GM12878 (cell line): ENCODE measurements at regions not wholly inside any gene's neighbourhood (a gene's known extent, or its start where the extent isn't known, plus 50 kb on each side); places are given as distances from the start of the nearest gene placed in this dataset.

Source experiments
- ATAC-seq: fragments of 200-7000 bp; cut with Tn5 transposase; 3 replicates; pipeline ENCODE4 v1.9.1; 2020; ENCODE audit warnings: mild to moderate bottlenecking, moderate library complexity
- BruUV-seq: library from RNA; stranded (reverse); fragments of 400-500 nt; replicated peaks from 2 replicates; lab custom pipeline; 2021; lab: Mats Ljungman, UMichigan
- CTCF ChIA-PET: fragments of 300-600 bp; sonication (Branson Sonifier 250); formaldehyde crosslinking; extraction: SDS; loops from one replicate; lab custom pipeline; 2021; ENCODE audit warnings: inconsistent platforms; lab: Yijun Ruan, JAX
- POLR2A ChIA-PET: fragments of 350-600 bp; formaldehyde crosslinking; extraction: SDS; loops from one replicate; lab custom pipeline; 2021; ENCODE audit warnings: inconsistent platforms; lab: Charles Lee
- RAD21 ChIA-PET: fragments of 300-600 bp; sonication (Branson Sonifier 250); formaldehyde crosslinking; loops from one replicate; lab custom pipeline; 2023; ENCODE audit warnings: antibody characterized with exemption; ENCODE audit not compliant: unreplicated experiment; lab: Charles Lee
- SMC1A ChIA-PET: fragments of 300-600 bp; sonication (Branson Sonifier 250); formaldehyde crosslinking; loops from one replicate; lab custom pipeline; 2023; ENCODE audit not compliant: unreplicated experiment, uncharacterized antibody; lab: Charles Lee
- DNase-seq: peaks from one replicate; pipeline ENCODE4 v3.0.0-alpha.2; 2011; ENCODE audit warnings: low read depth, low spot score
- FAIRE-seq: peaks from 3 replicates; lab custom pipeline; 2011; peaks lifted over from hg19 to GRCh38; lab: Jason Lieb, UNC
- H2AFZ ChIP-seq: 2 replicates; pipeline ENCODE4 v1.6.0; 2011; ENCODE audit warnings: low read depth, low read length, control low read depth; ENCODE audit not compliant: control insufficient read depth
- H3K27ac ChIP-seq: 2 replicates; pipeline ENCODE4 v1.5.1; 2011; ENCODE audit warnings: control low read depth; ENCODE audit not compliant: control insufficient read depth, insufficient read depth
- H3K27me3 ChIP-seq, 2 experiments: replicated peaks in 1 of 2; 2 replicates each; pipeline versions ENCODE4 v1.6.0 to v1.6.1; 2011; ENCODE audit warnings: low read length in 1 of 2; ENCODE audit not compliant: control insufficient read depth in 2 of 2, insufficient read depth in 2 of 2
- H3K36me3 ChIP-seq, 2 experiments: 2 replicates each; pipeline ENCODE4 v1.5.1; 2011; ENCODE audit warnings: low read length in 1 of 2; ENCODE audit not compliant: control insufficient read depth in 2 of 2, insufficient read depth in 2 of 2
- H3K4me1 ChIP-seq: 2 replicates; pipeline ENCODE4 v1.6.1; 2011; ENCODE audit warnings: mild to moderate bottlenecking, low read length, moderate library complexity, mixed read lengths; ENCODE audit not compliant: control insufficient read depth, insufficient read depth
- H3K4me2 ChIP-seq: 2 replicates; pipeline ENCODE4 v1.6.0; 2011; ENCODE audit warnings: control low read depth; ENCODE audit not compliant: control insufficient read depth, insufficient read depth
- H3K4me3 ChIP-seq: fragments of 200-600 bp; sonication (generic); 2 replicates; pipeline ENCODE4 v1.5.1; 2016
- H3K79me2 ChIP-seq: 2 replicates; pipeline ENCODE4 v1.6.0; 2011; ENCODE audit warnings: low read length; ENCODE audit not compliant: control insufficient read depth, insufficient read depth
- H3K9ac ChIP-seq: 2 replicates; pipeline ENCODE4 v1.8.0; 2011; ENCODE audit warnings: low read length, control low read depth, mixed read lengths; ENCODE audit not compliant: control insufficient read depth, insufficient read depth
- H3K9me3 ChIP-seq: replicated peaks from 3 replicates; pipeline ENCODE4 v1.5.1; 2011; ENCODE audit warnings: mild to moderate bottlenecking, low read length; ENCODE audit not compliant: control insufficient read depth, insufficient read depth
- H4K20me1 ChIP-seq: 2 replicates; pipeline ENCODE4 v1.6.0; 2011; ENCODE audit not compliant: control insufficient read depth, insufficient read depth
- BCL11A ChIP-seq: IDR thresholded peaks from 2 replicates; pipeline ENCODE4 v1.6.1; 2011; ENCODE audit warnings: low read depth, low read length
- CBX5 ChIP-seq: sonication (generic); IDR thresholded peaks from 2 replicates; pipeline ENCODE4 v1.6.1; 2016; ENCODE audit warnings: low read depth, moderate library complexity, mild to moderate bottlenecking, inconsistent platforms
- CEBPB ChIP-seq, 2 experiments: fragments of 150-350 bp in 1 of 2; IDR thresholded peaks; 2 replicates each; pipeline ENCODE4 v1.6.1; 2012 to 2014; ENCODE audit warnings: low read depth in 2 of 2, low read length in 2 of 2, borderline replicate concordance in 1 of 2, inconsistent platforms in 1 of 2
- CHD4 ChIP-seq: fragments of 200-600 bp; sonication (generic); IDR thresholded peaks from 2 replicates; pipeline ENCODE4 v1.6.1; 2016; ENCODE audit warnings: mild to moderate bottlenecking
- ESRRA ChIP-seq: IDR thresholded peaks from 2 replicates; pipeline ENCODE4 v1.6.1; 2012; ENCODE audit warnings: mild to moderate bottlenecking, low read length, improper control_type of control experiment
- FOXK2 ChIP-seq: fragments of 450-650 bp; IDR thresholded peaks from 2 replicates; pipeline ENCODE4 v1.6.1; 2017; ENCODE audit warnings: mild to moderate bottlenecking, moderate library complexity
- HDAC2 ChIP-seq: fragments of 200-600 bp; sonication (generic); IDR thresholded peaks from 2 replicates; pipeline ENCODE4 v1.6.1; 2017
- HDGF ChIP-seq: fragments of 450-650 bp; IDR thresholded peaks from 2 replicates; pipeline ENCODE4 v1.6.1; 2016; ENCODE audit warnings: antibody characterized with exemption
- MXI1 ChIP-seq: fragments of 150-350 bp; IDR thresholded peaks from 2 replicates; pipeline ENCODE4 v1.6.1; 2011; ENCODE audit warnings: low read depth, mild to moderate bottlenecking, inconsistent platforms, low read length, improper control_type of control experiment
- NBN ChIP-seq: fragments of 450-650 bp; IDR thresholded peaks from 2 replicates; pipeline ENCODE4 v1.6.1; 2016
- RUNX3 ChIP-seq: IDR thresholded peaks from 2 replicates; pipeline ENCODE4 v1.6.1; 2012; ENCODE audit warnings: low read length, inconsistent platforms
- SIX5 ChIP-seq: IDR thresholded peaks from 2 replicates; pipeline ENCODE4 v1.6.1; 2011; ENCODE audit warnings: mild to moderate bottlenecking, low read depth, low read length, moderate library complexity; ENCODE audit not compliant: severe bottlenecking
- SMAD1 ChIP-seq: fragments of 450-650 bp; IDR thresholded peaks from 2 replicates; pipeline ENCODE4 v1.6.1; 2018; ENCODE audit warnings: mild to moderate bottlenecking, low read depth; ENCODE audit not compliant: partially characterized antibody
- SMAD5 ChIP-seq: IDR thresholded peaks from 2 replicates; pipeline ENCODE4 v1.6.1; 2016; ENCODE audit warnings: antibody characterized with exemption, low read depth
- SMARCA5 ChIP-seq: fragments of 450-650 bp; IDR thresholded peaks from 2 replicates; pipeline ENCODE4 v1.6.1; 2017; ENCODE audit warnings: mild to moderate bottlenecking
- SREBF2 ChIP-seq: IDR thresholded peaks from 2 replicates; pipeline ENCODE4 v1.6.1; 2012; ENCODE audit warnings: mild to moderate bottlenecking, low read length
- TBL1XR1 ChIP-seq: IDR thresholded peaks from 2 replicates; pipeline ENCODE4 v1.6.1; 2012; ENCODE audit warnings: low read depth, low read length, improper control_type of control experiment
- ZNF592 ChIP-seq: fragments of 450-650 bp; IDR thresholded peaks from 2 replicates; pipeline ENCODE4 v1.6.1; 2017; ENCODE audit warnings: mild to moderate bottlenecking, moderate library complexity
- WGBS: methylation state at CpG from one replicate; pipeline ENCODE4 v1.1.6; 2016; ENCODE audit warnings: low lambda C conversion rate; ENCODE audit not compliant: insufficient replicate concordance, insufficient coverage; ENCODE audit errors: missing lambda C conversion rate; 5-methylcytosine and 5-hydroxymethylcytosine counted together
- in situ Hi-C: fragments of 300-500 bp; cut with MboI; formaldehyde crosslinking; loops from 9 replicates; pipeline ENCODE4 v1.14.3; 2018; ENCODE audit warnings: mixed read lengths
- intact Hi-C: fragments of 100-400 bp; cut with micrococcal nuclease; formaldehyde crosslinking; loops from one replicate; pipeline ENCODE4 v1.14.2; 2022; ENCODE audit not compliant: unreplicated experiment
- TF ChIP-seq, protein P1 (sequence below): fragments of 450-650 bp; formaldehyde crosslinking; IDR thresholded peaks from 2 replicates; pipeline ENCODE4 v1.5.0; 2022; ENCODE audit warnings: mild to moderate bottlenecking, missing genetic modification characterization

DNA sequence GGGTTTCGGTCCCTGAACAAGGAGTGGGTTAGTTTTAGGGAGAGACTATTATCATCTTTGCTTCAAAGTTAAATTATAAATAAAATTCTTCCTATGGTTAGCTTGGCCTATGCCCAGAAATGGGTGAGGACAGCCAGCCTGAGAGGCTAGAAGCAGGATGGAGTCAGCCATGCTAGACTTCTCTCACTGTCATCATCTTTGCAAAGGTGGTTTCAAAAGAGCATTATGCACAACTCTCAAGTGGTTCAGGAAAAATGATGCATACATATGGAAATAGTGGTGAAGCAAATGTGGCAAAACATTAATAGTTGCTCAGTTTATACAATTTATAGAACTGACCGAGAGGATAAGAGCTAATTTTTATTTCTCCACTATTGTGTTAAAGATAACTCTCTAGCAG lies 124.3 kb upstream of the FOXN2 start:
- no peaks in the 10 kb centered on the region; a peak in 1 of 4 replicates for H3K27me3 ChIP-seq
- RAD21 ChIA-PET = interaction anchor here (1.1 kb wide), 1 partner anchor 15 kb away, joined by 3 read pairs; no protein-coding TSS in a partner anchor
- H3K9ac ChIP-seq = no peak overlapping the region
- H3K4me3 ChIP-seq = no peak overlapping the region
- no peaks in the 10 kb centered on the region for H3K4me1 ChIP-seq
- in situ Hi-C loops (no loop called here), intact Hi-C loops (no loop called here)
- SMC1A ChIA-PET = interaction anchor here (0.8 to 1.4 kb wide), 3 partner anchors 13 to 122 kb away, joined by 3 to 4 read pairs (median 3); no protein-coding TSS in a partner anchor
- H3K36me3 ChIP-seq = no peaks in the 10 kb centered on the region
- no peak for FAIRE-seq
- WGBS = 94% methylated on average over 2 of the region's 2 CpGs
- DNase-seq = no peak
- no peaks in the 10 kb centered on the region for H4K20me1 ChIP-seq
- H3K4me2 ChIP-seq = no peak overlapping the region
- no peaks in the 10 kb centered on the region for H3K9me3 ChIP-seq
- H3K79me2 ChIP-seq = no peaks in the 10 kb centered on the region
- no peak overlapping the region for H2AFZ ChIP-seq
- CTCF ChIA-PET = interaction anchor here (1.4 kb wide), 1 partner anchor 10 kb away, joined by 6 read pairs; no protein-coding TSS in a partner anchor
- no peak for TF ChIP-seq MXI1
- TF ChIP-seq RUNX3 = no peak
- no peak for TF ChIP-seq BCL11A
- no peak for TF ChIP-seq CEBPB (IDR thresholded peaks at IDR 0.05; ENCODE audit: borderline replicate concordance in 1 of 2, low read depth in 2 of 2, low read length in 2 of 2)
- no peak for TF ChIP-seq NBN
- TF ChIP-seq HDAC2 = no peak
- TF ChIP-seq FOXK2 = no peak
- TF ChIP-seq ZNF592 = no peak
- no peak for TF ChIP-seq ESRRA
- no peak for TF ChIP-seq HDGF
- no peak for TF ChIP-seq SMARCA5
- TF ChIP-seq SMAD1 = no peak
- TF ChIP-seq, protein P1, sequence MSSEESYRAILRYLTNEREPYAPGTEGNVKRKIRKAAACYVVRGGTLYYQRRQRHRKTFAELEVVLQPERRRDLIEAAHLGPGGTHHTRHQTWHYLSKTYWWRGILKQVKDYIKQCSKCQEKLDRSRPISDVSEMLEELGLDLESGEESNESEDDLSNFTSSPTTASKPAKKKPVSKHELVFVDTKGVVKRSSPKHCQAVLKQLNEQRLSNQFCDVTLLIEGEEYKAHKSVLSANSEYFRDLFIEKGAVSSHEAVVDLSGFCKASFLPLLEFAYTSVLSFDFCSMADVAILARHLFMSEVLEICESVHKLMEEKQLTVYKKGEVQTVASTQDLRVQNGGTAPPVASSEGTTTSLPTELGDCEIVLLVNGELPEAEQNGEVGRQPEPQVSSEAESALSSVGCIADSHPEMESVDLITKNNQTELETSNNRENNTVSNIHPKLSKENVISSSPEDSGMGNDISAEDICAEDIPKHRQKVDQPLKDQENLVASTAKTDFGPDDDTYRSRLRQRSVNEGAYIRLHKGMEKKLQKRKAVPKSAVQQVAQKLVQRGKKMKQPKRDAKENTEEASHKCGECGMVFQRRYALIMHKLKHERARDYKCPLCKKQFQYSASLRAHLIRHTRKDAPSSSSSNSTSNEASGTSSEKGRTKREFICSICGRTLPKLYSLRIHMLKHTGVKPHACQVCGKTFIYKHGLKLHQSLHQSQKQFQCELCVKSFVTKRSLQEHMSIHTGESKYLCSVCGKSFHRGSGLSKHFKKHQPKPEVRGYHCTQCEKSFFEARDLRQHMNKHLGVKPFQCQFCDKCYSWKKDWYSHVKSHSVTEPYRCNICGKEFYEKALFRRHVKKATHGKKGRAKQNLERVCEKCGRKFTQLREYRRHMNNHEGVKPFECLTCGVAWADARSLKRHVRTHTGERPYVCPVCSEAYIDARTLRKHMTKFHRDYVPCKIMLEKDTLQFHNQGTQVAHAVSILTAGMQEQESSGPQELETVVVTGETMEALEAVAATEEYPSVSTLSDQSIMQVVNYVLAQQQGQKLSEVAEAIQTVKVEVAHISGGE (CRISPR knock-in tag) = no peak
- no peak for TF ChIP-seq SMAD5
- no peak for TF ChIP-seq SIX5
- TF ChIP-seq CBX5 = no peak
- no peak for TF ChIP-seq TBL1XR1
- no peak for TF ChIP-seq CHD4
- TF ChIP-seq SREBF2 = no peak
- TF ChIP-seq, all 136 proteins: peak for 0
- no peak for ATAC-seq
- no peak overlapping the region for H3K27ac ChIP-seq
- BruUV-seq = no TSS peak
- POLR2A ChIA-PET = no interaction called here
